Adipocyte (in vitro differentiated cells): ENCODE measurements at regions not wholly inside any gene's neighbourhood (a gene's known extent, or its start where the extent isn't known, plus 50 kb on each side); places are given as distances from the start of the nearest gene placed in this dataset.
"Not testable (repeated sequence)": the region's sequence is repeated elsewhere in the genome, so short reads cannot be mapped to it uniquely, and the experiment has no call there.

Experiments
- DNase-seq: peaks from one replicate; pipeline ENCODE4 v3.0.0-alpha.2; 2015; ENCODE audit warnings: low read depth
- H3K27me3 ChIP-seq: replicated peaks from 2 replicates; pipeline ENCODE4 v1.7.0; 2013; ENCODE audit warnings: mild to moderate bottlenecking, low read length, moderate library complexity; ENCODE audit not compliant: control insufficient read depth, insufficient read depth
- H3K36me3 ChIP-seq: 2 replicates; pipeline ENCODE4 v1.7.0; 2013; ENCODE audit warnings: low read length, mild to moderate bottlenecking, moderate library complexity; ENCODE audit not compliant: control insufficient read depth, insufficient read depth, severe bottlenecking
- H3K4me1 ChIP-seq: 2 replicates; pipeline ENCODE4 v1.7.0; 2013; ENCODE audit warnings: mild to moderate bottlenecking, low read length, moderate library complexity; ENCODE audit not compliant: control insufficient read depth, insufficient read depth
- H3K4me3 ChIP-seq: 2 replicates; pipeline ENCODE4 v1.7.0; 2013; ENCODE audit warnings: mild to moderate bottlenecking, low read length, moderate library complexity
- H3K9ac ChIP-seq: 2 replicates; pipeline ENCODE4 v1.7.0; 2013; ENCODE audit warnings: mild to moderate bottlenecking, low read length, moderate library complexity
- H3K9me3 ChIP-seq: 2 replicates; pipeline ENCODE4 v1.7.0; 2013; ENCODE audit warnings: mild to moderate bottlenecking, low read length, moderate library complexity; ENCODE audit not compliant: control insufficient read depth

GRCh38 chr6:1445650-1446330 is 56.4 kb downstream of the FOXF2 start:
- Histone ChIP-seq H3K9me3 (peaks cover 9% of the 10 kb centered on the region), H3K36me3 (no peaks in the 10 kb centered on the region), H3K27me3 (peaks cover 22% of the 10 kb centered on the region), H3K9ac (no peak overlapping the region), H3K4me3 (no peak overlapping the region), H3K4me1 (no peaks in the 10 kb centered on the region)
- no peak for DNase-seq

- no peak for DNase-seq
- Histone ChIP-seq H3K9me3 (peaks cover 20% of the 10 kb centered on the region), H3K9ac (no peak overlapping the region), H3K27me3 (peaks cover 22% of the 10 kb centered on the region), H3K36me3 (no peaks in the 10 kb centered on the region), H3K4me3 (no peak overlapping the region), H3K4me1 (no peaks in the 10 kb centered on the region)
These were observed 60.5 kb downstream of the FOXF2 start for GRCh38 chr6:1449896-1450295.

GRCh38 chr6:1453024-1453423 is 63.6 kb downstream of the FOXF2 start:
- DNase-seq, result no peak
- Histone ChIP-seq H3K4me3 (no peak overlapping the region), H3K9ac (no peak overlapping the region), H3K4me1 (no peaks in the 10 kb centered on the region), H3K9me3 (peaks cover 20% of the 10 kb centered on the region), H3K27me3 (peaks cover 22% of the 10 kb centered on the region), H3K36me3 (no peaks in the 10 kb centered on the region)

DNA sequence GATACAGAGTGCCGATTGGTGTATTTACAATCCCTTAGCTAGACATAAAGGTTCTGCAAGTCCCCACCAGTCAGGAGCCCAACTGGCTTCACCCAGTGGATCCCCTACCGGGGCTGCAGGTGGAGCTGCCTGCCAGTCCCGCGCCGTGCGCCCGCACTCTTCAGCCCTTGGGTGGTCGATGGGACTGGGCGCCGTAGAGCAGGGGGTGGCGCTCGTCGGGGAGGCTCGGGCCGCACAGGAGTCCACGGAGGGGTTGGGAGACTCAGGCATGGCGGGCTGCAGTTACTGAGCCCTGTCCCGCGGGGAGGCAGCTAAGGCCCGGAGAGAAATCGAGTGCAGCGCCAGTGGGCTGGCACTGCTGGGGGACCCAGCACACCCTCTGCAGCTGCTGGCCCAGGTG is 67.4 kb downstream of the FOXF2 start:
- not testable (repeated sequence) for H3K9ac ChIP-seq, H3K27me3 ChIP-seq, H3K36me3 ChIP-seq, DNase-seq, H3K9me3 ChIP-seq, H3K4me3 ChIP-seq
- H3K4me1 ChIP-seq, result peaks cover 10% of the 10 kb centered on the region

GRCh38 chr6:1461207-1461606 is 71.8 kb downstream of the FOXF2 start:
- peak; percentile 89 for DNase-seq
- Histone ChIP-seq H3K4me3 (no peak overlapping the region), H3K9me3 (no peaks in the 10 kb centered on the region), H3K9ac (no peak overlapping the region), H3K27me3 (no peaks in the 10 kb centered on the region), H3K36me3 (no peaks in the 10 kb centered on the region), H3K4me1 (peaks cover 16% of the 10 kb centered on the region)

GRCh38 chr6:1461736-1462135 is 72.4 kb downstream of the FOXF2 start:
- DNase-seq, result peak; percentile 22
- Histone ChIP-seq H3K36me3 (no peaks in the 10 kb centered on the region), H3K4me3 (no peak overlapping the region), H3K9ac (peak overlapping the region; percentile 26), H3K27me3 (no peaks in the 10 kb centered on the region), H3K4me1 (peaks cover 16% of the 10 kb centered on the region), H3K9me3 (no peaks in the 10 kb centered on the region)

DNA sequence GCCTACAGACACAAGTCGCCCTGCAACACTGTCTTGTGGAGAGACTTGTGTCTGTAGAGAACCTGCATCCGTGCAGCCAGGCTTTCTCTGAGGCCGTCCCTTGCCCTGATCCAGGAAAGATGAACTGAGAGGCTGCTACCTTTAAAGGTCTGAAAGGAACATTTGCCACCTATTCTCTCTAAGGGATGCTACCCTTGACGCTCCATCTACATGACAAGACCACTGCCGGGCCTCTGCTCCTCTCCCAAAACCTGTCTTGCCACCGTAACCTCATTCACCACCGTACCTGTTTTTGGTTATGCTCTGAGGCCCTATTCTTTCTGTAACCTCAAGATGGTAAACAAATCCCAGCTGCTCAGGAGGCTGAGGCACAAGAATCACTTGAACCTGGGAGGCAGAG is 73.9 kb downstream of the FOXF2 start:
- Histone ChIP-seq H3K9ac (no peak overlapping the region), H3K4me1 (peaks cover 16% of the 10 kb centered on the region), H3K27me3 (no peaks in the 10 kb centered on the region), H3K9me3 (no peaks in the 10 kb centered on the region), H3K4me3 (no peak overlapping the region), H3K36me3 (no peaks in the 10 kb centered on the region)
- DNase-seq, result no peak

GRCh38 chr6:1463751-1464426 is 74.5 kb downstream of the FOXF2 start:
- Histone ChIP-seq H3K36me3 (no peaks in the 10 kb centered on the region), H3K9ac (no peak overlapping the region), H3K27me3 (no peaks in the 10 kb centered on the region), H3K4me3 (no peak overlapping the region), H3K4me1 (peaks cover 16% of the 10 kb centered on the region), H3K9me3 (no peaks in the 10 kb centered on the region)
- DNase-seq, result no peak

- DNase-seq, result no peak
- Histone ChIP-seq H3K36me3 (no peaks in the 10 kb centered on the region), H3K27me3 (no peaks in the 10 kb centered on the region), H3K9me3 (no peaks in the 10 kb centered on the region), H3K9ac (no peak overlapping the region), H3K4me1 (peaks cover 16% of the 10 kb centered on the region), H3K4me3 (no peak overlapping the region)
These were observed 75.5 kb downstream of the FOXF2 start for GRCh38 chr6:1464781-1465370.

DNA sequence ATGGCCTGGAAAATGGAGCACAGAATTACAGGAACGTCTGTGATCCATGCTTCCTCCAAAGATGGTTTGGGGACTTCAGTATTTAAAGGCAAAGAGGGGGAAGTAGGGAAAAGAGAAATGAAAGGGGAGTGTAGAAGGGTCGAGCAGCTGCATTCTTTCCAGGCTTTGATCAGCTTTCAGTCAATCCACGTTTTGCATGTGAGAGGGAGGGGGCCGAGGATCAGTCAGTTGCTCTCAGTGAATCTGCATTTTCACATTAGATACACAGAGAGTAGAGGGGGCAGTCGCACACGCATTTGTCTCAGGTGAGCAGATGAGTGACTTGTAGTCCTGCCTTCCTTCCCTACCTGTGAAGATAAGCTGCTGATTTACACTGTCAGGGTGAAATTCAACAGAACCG is 78.8 kb downstream of the FOXF2 start:
- H3K9ac ChIP-seq, result no peak overlapping the region
- H3K4me1 ChIP-seq, result no peaks in the 10 kb centered on the region
- DNase-seq, result no peak
- no peaks in the 10 kb centered on the region for H3K27me3 ChIP-seq
- H3K4me3 ChIP-seq, result no peak overlapping the region
- no peaks in the 10 kb centered on the region for H3K9me3 ChIP-seq
- H3K36me3 ChIP-seq, result no peaks in the 10 kb centered on the region

- H3K4me3 ChIP-seq, result no peak overlapping the region
- H3K4me1 ChIP-seq, result no peaks in the 10 kb centered on the region
- H3K9ac ChIP-seq, result no peak overlapping the region
- no peak for DNase-seq
- H3K36me3 ChIP-seq, result no peaks in the 10 kb centered on the region
- no peaks in the 10 kb centered on the region for H3K9me3 ChIP-seq
- no peaks in the 10 kb centered on the region for H3K27me3 ChIP-seq
These were observed 80.7 kb downstream of the FOXF2 start for GRCh38 chr6:1470040-1470439.
